ENCODE measurements at regions not wholly inside any gene's neighbourhood (a gene's known extent, or its start where the extent isn't known, plus 50 kb on each side); places are given as distances from the start of the nearest gene placed in this dataset.

DNA sequence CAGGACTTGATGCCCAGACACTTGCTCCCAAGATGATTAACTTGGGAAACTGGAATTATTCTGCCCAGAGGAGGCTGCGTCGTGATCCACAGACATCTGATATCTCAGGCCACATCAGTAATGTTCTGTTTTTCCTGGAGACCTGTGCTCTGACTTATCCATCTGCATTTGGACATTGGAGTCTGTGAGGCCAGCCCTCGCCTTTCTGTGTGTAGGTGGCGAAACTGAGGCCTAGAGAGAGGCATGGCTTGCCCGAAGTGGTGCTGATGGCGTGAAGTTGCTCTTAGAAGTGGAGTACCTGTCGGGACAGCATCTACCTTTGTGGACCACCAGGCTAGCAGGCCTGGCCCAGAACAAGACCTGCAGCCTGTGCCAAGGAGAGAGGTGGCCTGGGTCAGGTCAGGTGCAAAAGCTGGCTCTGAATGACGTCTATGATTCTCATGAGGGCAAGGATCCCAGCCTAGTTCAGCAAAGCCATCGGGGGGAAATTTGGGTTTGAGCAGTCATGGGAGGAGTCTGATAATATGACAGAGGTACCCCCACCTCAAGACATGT lies 186.8 kb upstream of the ZNF469 start:
- peaks cover 8% of the 10 kb centered on the region; the same call in 1 of the 2 replicates for H3K36me3 Mint-ChIP-seq
- ATAC-seq, result no peak
- CTCF ChIA-PET, result no interaction called here
- no peak overlapping the region; the same call in 1 of the 2 replicates for H3K27ac Mint-ChIP-seq
- TF ChIP-seq OVOL2 (CRISPR knock-in tag; IDR thresholded peaks at IDR 0.05; ENCODE audit: borderline replicate concordance) (no peak), CREB1 (CRISPR knock-in tag; IDR thresholded peaks at IDR 0.05) (no peak), GTF2I (CRISPR knock-in tag; conservative IDR thresholded peaks at IDR 0.05) (no peak), NR2C2 (CRISPR knock-in tag; IDR thresholded peaks at IDR 0.05) (no peak), TP53 (CRISPR knock-in tag; IDR thresholded peaks at IDR 0.05) (no peak), JUN (CRISPR knock-in tag; IDR thresholded peaks at IDR 0.05) (no peak), ZNF138 (CRISPR knock-in tag; conservative IDR thresholded peaks at IDR 0.05) (no peak), MYBL2 (CRISPR knock-in tag; IDR thresholded peaks at IDR 0.05) (no peak), ZNF416 (CRISPR knock-in tag; IDR thresholded peaks at IDR 0.05) (no peak), IRF2 (CRISPR knock-in tag; IDR thresholded peaks at IDR 0.05; ENCODE audit: borderline replicate concordance, low read depth) (no peak), CDX4 (CRISPR knock-in tag; IDR thresholded peaks at IDR 0.05; ENCODE audit: borderline replicate concordance) (no peak), IRF1 (CRISPR knock-in tag; IDR thresholded peaks at IDR 0.05) (no peak), ESRRA (CRISPR knock-in tag; IDR thresholded peaks at IDR 0.05; ENCODE audit: borderline replicate concordance) (no peak), FOXK1 (CRISPR knock-in tag; IDR thresholded peaks at IDR 0.05) (no peak), FOXP4 (CRISPR knock-in tag; IDR thresholded peaks at IDR 0.05) (no peak)
- TF ChIP-seq, protein P1, sequence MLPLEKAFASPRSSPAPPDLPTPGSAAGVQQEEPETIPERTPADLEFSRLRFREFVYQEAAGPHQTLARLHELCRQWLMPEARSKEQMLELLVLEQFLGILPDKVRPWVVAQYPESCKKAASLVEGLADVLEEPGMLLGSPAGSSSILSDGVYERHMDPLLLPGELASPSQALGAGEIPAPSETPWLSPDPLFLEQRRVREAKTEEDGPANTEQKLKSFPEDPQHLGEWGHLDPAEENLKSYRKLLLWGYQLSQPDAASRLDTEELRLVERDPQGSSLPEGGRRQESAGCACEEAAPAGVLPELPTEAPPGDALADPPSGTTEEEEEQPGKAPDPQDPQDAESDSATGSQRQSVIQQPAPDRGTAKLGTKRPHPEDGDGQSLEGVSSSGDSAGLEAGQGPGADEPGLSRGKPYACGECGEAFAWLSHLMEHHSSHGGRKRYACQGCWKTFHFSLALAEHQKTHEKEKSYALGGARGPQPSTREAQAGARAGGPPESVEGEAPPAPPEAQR (CRISPR knock-in tag; IDR thresholded peaks at IDR 0.05), result no peak
- H3K9me3 Mint-ChIP-seq, result peaks cover 15% of the 10 kb centered on the region
- POLR2A ChIA-PET, result no interaction called here
- no peaks in the 10 kb centered on the region for H3K27me3 Mint-ChIP-seq (ENCODE audit: low read depth)
- H3K4me1 Mint-ChIP-seq, result no peaks in the 10 kb centered on the region
- H3K4me3 Mint-ChIP-seq, result no peak overlapping the region
- no peak for DNase-seq (ENCODE audit: low spot score)

DNA sequence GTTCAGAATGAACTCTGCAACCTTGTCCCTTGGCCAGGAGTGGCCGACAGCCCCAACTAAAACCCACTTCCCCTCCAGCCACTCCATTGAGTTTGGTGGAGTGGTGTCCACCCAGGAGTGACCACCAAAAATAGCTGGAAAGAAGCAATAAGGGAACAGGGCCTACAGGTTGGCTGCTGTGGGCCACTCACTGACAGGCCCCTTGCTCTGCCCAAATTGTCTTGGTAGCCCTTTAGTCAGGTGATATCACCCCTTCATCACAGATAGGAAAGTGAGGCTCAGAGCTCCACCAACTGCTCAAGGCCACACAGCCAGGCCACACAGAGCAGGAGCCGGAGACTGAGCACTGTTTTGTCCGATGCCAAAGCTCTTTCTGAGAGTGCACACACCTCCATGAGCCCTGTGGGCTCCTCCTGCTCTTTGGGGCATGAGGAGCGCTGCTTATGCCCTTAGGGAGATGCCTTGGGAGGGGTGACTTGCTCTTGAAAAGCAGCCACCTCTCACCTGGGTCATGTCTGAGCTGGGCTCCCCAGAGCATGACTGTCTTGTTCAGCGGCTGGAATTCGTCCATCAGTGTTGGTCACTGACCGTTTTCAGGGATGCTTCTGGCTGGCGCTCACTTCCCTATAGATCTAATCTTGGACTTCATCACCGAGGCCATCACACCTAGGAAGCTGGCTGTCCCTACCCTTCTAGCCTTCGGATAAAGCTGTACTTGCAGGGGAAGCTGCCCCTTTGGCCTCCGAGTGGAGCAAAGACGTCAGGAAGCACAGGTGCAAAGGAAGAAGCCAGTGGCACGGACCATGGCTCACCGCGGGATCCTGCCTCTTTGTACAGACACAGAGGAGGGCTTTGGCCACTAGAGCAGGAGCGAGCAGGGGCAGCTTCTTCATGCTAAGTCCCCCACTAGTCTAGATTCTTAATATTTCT lies 186.0 kb upstream of the ZNF469 start:
- H3K4me1 Mint-ChIP-seq, result no peaks in the 10 kb centered on the region
- ChIA-PET CTCF (interaction anchor here (1.3 kb wide), 1 partner anchor 241 kb away, joined by 3 read pairs; no protein-coding TSS in a partner anchor), POLR2A (no interaction called here)
- no peaks in the 10 kb centered on the region for H3K27me3 Mint-ChIP-seq (ENCODE audit: low read depth)
- H3K9me3 Mint-ChIP-seq, result peaks cover 11% of the 10 kb centered on the region
- no peak overlapping the region for H3K27ac Mint-ChIP-seq
- H3K4me3 Mint-ChIP-seq, result no peak overlapping the region
- no peak for DNase-seq (ENCODE audit: low spot score)
- peaks cover 5% of the 10 kb centered on the region; the same call in 1 of the 2 replicates for H3K36me3 Mint-ChIP-seq
- ATAC-seq, result no peak
- TF ChIP-seq ZNF232 (CRISPR knock-in tag; IDR thresholded peaks at IDR 0.05) (no peak), NR3C1 (CRISPR knock-in tag; conservative IDR thresholded peaks at IDR 0.05; ENCODE audit: low read depth) (no peak), HMGXB4 (CRISPR knock-in tag; IDR thresholded peaks at IDR 0.05) (no peak), FOXP1 (CRISPR knock-in tag; IDR thresholded peaks at IDR 0.05; ENCODE audit: borderline replicate concordance) (no peak), ATF3 (CRISPR knock-in tag; conservative IDR thresholded peaks at IDR 0.05) (no peak), ZNF396 (CRISPR knock-in tag; IDR thresholded peaks at IDR 0.05; ENCODE audit: borderline replicate concordance) (no peak)
- TF ChIP-seq, protein P2, sequence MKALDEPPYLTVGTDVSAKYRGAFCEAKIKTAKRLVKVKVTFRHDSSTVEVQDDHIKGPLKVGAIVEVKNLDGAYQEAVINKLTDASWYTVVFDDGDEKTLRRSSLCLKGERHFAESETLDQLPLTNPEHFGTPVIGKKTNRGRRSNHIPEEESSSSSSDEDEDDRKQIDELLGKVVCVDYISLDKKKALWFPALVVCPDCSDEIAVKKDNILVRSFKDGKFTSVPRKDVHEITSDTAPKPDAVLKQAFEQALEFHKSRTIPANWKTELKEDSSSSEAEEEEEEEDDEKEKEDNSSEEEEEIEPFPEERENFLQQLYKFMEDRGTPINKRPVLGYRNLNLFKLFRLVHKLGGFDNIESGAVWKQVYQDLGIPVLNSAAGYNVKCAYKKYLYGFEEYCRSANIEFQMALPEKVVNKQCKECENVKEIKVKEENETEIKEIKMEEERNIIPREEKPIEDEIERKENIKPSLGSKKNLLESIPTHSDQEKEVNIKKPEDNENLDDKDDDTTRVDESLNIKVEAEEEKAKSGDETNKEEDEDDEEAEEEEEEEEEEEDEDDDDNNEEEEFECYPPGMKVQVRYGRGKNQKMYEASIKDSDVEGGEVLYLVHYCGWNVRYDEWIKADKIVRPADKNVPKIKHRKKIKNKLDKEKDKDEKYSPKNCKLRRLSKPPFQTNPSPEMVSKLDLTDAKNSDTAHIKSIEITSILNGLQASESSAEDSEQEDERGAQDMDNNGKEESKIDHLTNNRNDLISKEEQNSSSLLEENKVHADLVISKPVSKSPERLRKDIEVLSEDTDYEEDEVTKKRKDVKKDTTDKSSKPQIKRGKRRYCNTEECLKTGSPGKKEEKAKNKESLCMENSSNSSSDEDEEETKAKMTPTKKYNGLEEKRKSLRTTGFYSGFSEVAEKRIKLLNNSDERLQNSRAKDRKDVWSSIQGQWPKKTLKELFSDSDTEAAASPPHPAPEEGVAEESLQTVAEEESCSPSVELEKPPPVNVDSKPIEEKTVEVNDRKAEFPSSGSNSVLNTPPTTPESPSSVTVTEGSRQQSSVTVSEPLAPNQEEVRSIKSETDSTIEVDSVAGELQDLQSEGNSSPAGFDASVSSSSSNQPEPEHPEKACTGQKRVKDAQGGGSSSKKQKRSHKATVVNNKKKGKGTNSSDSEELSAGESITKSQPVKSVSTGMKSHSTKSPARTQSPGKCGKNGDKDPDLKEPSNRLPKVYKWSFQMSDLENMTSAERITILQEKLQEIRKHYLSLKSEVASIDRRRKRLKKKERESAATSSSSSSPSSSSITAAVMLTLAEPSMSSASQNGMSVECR (CRISPR knock-in tag; IDR thresholded peaks at IDR 0.05; ENCODE audit: borderline replicate concordance), result no peak

Data from WTC11 (cell line).